Gastroesophageal sphincter (tissue), 4 donors: ENCODE measurements at regions not wholly inside any gene's neighbourhood (a gene's known extent, or its start where the extent isn't known, plus 50 kb on each side); places are given as distances from the start of the nearest gene placed in this dataset.

ENCODE experiments used
- ATAC-seq: fragments of 150-250 bp; one replicate; pipeline ENCODE4 v1.9.1; 2016; ENCODE audit warnings: mild to moderate bottlenecking, moderate library complexity
- H3K27ac ChIP-seq, 4 donors: fragments of 200-600 bp; sonication (generic) in 3 of 4; 1 replicate in 3 of 4; 2 replicates in 1 of 4; pipeline ENCODE4 v1.5.1; 2016 to 2019
- H3K27me3 ChIP-seq: fragments of 200-600 bp; sonication (generic); one replicate; pipeline ENCODE4 v1.5.1; 2019
- H3K36me3 ChIP-seq, 2 donors: fragments of 200-600 bp; sonication (generic); one replicate each; pipeline ENCODE4 v1.5.1; 2019; ENCODE audit warnings: control low read depth in 1 of 2
- H3K4me1 ChIP-seq, 3 donors: fragments of 200-600 bp; sonication (generic); 1 replicate in 2 of 3; 2 replicates in 1 of 3; pipeline ENCODE4 v1.5.1; 2016 to 2019; ENCODE audit warnings: control low read depth in 2 of 3
- H3K4me3 ChIP-seq, 2 donors: fragments of 200-600 bp; sonication (generic); one replicate each; pipeline ENCODE4 v1.5.1; 2019; ENCODE audit warnings: mild to moderate bottlenecking in 1 of 2, moderate library complexity in 1 of 2
- H3K9me3 ChIP-seq, 3 donors: fragments of 200-600 bp; sonication (generic); one replicate each; pipeline ENCODE4 v1.5.1; 2017 to 2019; ENCODE audit warnings: control low read depth in 2 of 3
- EP300 ChIP-seq: sonication (generic); formaldehyde crosslinking; IDR thresholded peaks from one replicate; pipeline ENCODE4 v1.6.1; 2017; ENCODE audit warnings: antibody characterized with exemption, mild to moderate bottlenecking
- POLR2A ChIP-seq, 2 donors: fragments of 450-650 bp; IDR thresholded peaks; one replicate each; pipeline ENCODE4 v1.6.1; 2017; ENCODE audit warnings: antibody characterized with exemption in 2 of 2, mild to moderate bottlenecking in 2 of 2, moderate library complexity in 1 of 2
- POLR2AphosphoS5 ChIP-seq: sonication (generic); formaldehyde crosslinking; IDR thresholded peaks from one replicate; pipeline ENCODE4 v1.6.1; 2017; ENCODE audit warnings: antibody characterized with exemption
- WGBS, 2 donors: methylation state at CpG; one replicate each; pipeline ENCODE4 v1.1.5; 2018; ENCODE audit warnings: low coverage in 1 of 2; 5-methylcytosine and 5-hydroxymethylcytosine counted together
- TF ChIP-seq, protein P1 (sequence below), 4 experiments: fragments of 200-600 bp in 2 of 4; fragments of 450-650 bp in 2 of 4; sonication (generic) in 1 of 4; IDR thresholded peaks; one replicate each; pipeline ENCODE4 v1.5.1; 2017 to 2019; ENCODE audit warnings: antibody characterized with exemption in 4 of 4, mild to moderate bottlenecking in 2 of 4, moderate library complexity in 2 of 4

DNA sequence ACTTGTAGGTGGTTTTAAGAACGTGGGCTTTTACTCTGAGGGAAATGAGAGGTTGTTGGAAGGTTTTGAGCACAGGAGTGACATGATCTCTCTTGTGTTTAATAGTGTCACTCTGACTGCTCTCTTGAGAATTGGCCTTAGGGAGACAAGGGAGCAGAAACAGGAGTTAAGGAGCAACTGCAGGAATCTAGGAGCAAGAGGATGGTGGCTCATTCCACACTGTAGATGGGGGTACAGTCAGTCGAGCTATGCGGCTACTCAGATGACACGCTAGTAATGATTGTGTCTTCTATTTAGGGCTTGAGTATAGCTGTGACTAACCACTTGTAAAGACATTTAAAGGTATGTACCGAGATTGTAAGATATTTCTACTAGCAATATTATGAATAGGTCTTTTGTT is 87.4 kb downstream of the RPRM start:
- Histone ChIP-seq H3K27me3 (no peaks in the 10 kb centered on the region), H3K9me3 (no peaks in the 10 kb centered on the region), H3K4me1 (no peaks in the 10 kb centered on the region), H3K36me3 (no peaks in the 10 kb centered on the region), H3K27ac (no peak overlapping the region), H3K4me3 (no peak overlapping the region)
- WGBS, 2 donors, result 68 to 78% methylated on average over 5 of the region's 5 CpGs
- ATAC-seq, result no peak
- no peak for TF ChIP-seq EP300
- no peak for TF ChIP-seq POLR2A (IDR thresholded peaks at IDR 0.05)
- TF ChIP-seq, protein P1, sequence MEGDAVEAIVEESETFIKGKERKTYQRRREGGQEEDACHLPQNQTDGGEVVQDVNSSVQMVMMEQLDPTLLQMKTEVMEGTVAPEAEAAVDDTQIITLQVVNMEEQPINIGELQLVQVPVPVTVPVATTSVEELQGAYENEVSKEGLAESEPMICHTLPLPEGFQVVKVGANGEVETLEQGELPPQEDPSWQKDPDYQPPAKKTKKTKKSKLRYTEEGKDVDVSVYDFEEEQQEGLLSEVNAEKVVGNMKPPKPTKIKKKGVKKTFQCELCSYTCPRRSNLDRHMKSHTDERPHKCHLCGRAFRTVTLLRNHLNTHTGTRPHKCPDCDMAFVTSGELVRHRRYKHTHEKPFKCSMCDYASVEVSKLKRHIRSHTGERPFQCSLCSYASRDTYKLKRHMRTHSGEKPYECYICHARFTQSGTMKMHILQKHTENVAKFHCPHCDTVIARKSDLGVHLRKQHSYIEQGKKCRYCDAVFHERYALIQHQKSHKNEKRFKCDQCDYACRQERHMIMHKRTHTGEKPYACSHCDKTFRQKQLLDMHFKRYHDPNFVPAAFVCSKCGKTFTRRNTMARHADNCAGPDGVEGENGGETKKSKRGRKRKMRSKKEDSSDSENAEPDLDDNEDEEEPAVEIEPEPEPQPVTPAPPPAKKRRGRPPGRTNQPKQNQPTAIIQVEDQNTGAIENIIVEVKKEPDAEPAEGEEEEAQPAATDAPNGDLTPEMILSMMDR (IDR thresholded peaks at IDR 0.05), result no peak
- TF ChIP-seq POLR2AphosphoS5, result no peak

GRCh38 chr2:153388246-153388645 is 90.3 kb downstream of the RPRM start:
- H3K27ac ChIP-seq, result no peak overlapping the region

DNA sequence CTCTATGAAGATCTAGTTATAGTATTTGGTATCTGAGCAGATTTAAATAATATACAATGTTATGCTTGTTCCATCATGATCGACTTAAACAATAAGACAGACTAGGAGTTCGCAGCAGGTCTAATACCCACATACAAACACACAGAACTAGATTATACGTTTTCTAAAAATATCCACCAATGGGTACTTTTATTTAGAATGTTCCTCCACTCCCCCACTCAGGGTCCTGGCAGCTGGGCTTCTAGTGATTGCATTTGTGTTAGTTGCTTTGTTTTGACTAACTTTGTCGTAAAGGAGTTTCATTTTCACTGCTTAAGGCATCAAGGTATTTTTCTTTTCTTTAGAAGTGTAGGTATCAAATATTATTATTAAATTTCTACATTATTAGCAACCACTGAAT is 91.4 kb downstream of the RPRM start:
- H3K27me3 ChIP-seq, result no peaks in the 10 kb centered on the region
- no peak overlapping the region for H3K4me3 ChIP-seq
- peaks cover 0 to 9% (median 0%) of the 10 kb centered on the region in 3 donors for H3K9me3 ChIP-seq
- H3K4me1 ChIP-seq, result no peaks in the 10 kb centered on the region
- H3K36me3 ChIP-seq, result no peaks in the 10 kb centered on the region
- whole genome bisulfite sequencing, 2 donors, result 65 to 72% methylated on average over 4 of the region's 4 CpGs
- TF ChIP-seq, protein P1 (IDR thresholded peaks at IDR 0.05), result no peak
- TF ChIP-seq POLR2AphosphoS5 (no peak), POLR2A (IDR thresholded peaks at IDR 0.05) (no peak), EP300 (no peak)
- no peak overlapping the region for H3K27ac ChIP-seq
- no peak for ATAC-seq

More at GRCh38 chr2:153388246-153388645, 90.3 kb downstream of the RPRM start:
- H3K9me3 ChIP-seq, result peaks cover 0 to 9% (median 0%) of the 10 kb centered on the region in 3 donors
- H3K36me3 ChIP-seq, result no peaks in the 10 kb centered on the region
- ATAC-seq, result no peak
- no peaks in the 10 kb centered on the region for H3K27me3 ChIP-seq
- no peaks in the 10 kb centered on the region for H3K4me1 ChIP-seq
- TF ChIP-seq, protein P1 (IDR thresholded peaks at IDR 0.05), result no peak
- TF ChIP-seq POLR2A (IDR thresholded peaks at IDR 0.05), result no peak
- no peak for TF ChIP-seq POLR2AphosphoS5
- no peak for TF ChIP-seq EP300
- no peak overlapping the region for H3K4me3 ChIP-seq
- 7 to 20% methylated on average over 1 of the region's 1 CpG for WGBS, 2 donors

- Histone ChIP-seq H3K9me3 (peaks cover 0 to 9% (median 0%) of the 10 kb centered on the region in 3 donors), H3K36me3 (no peaks in the 10 kb centered on the region), H3K4me1 (no peaks in the 10 kb centered on the region), H3K27ac (no peak overlapping the region), H3K27me3 (no peaks in the 10 kb centered on the region), H3K4me3 (no peak overlapping the region)
- no peak for TF ChIP-seq POLR2AphosphoS5
- TF ChIP-seq EP300, result no peak
- no peak for TF ChIP-seq POLR2A (IDR thresholded peaks at IDR 0.05)
- TF ChIP-seq, protein P1 (IDR thresholded peaks at IDR 0.05), result no peak
- WGBS, 2 donors, result 66 to 100% methylated on average over 2 of the region's 2 CpGs
- no peak for ATAC-seq
Measured at GRCh38 chr2:153386481-153386897, 92.1 kb downstream of the RPRM start.

DNA sequence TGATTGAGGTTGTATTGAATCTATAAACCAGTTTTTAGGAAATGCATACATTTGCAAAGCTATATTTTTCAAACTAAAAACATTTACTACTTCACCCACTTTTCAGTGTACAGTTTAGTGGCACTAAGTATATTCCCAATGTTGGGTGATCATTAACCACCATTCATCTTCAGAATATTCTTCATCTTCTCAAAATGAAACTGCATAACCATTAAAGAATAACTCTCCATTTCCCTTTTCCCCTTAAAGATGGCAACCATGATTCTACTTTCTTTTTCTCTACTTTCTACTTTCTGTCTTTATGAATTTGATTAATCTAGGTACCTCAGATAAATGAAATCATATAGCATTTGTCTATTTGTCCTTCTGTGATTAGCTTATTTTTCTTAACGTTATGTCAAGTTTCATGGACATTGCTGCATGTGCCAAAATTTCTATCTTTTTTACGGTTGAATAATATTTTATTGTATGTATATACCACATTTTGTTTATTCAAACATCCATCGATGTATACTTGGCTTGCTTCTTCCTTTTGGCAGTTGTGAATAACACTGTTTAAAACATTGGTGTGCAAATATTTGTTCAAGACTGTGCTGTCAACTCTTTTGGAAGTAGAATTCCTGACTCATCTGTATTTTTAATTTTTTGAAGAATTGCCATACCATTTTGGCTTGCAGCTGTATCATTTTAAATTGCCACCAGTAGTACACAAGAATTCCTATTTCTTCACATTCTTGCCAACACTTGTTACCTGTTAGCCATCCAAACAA is 104.9 kb downstream of the RPRM start:
- H3K9me3 ChIP-seq, result no peaks in the 10 kb centered on the region
- H3K4me1 ChIP-seq, result no peaks in the 10 kb centered on the region
- H3K36me3 ChIP-seq, result no peaks in the 10 kb centered on the region
- 48 to 86% methylated on average over 3 of the region's 3 CpGs for WGBS, 2 donors
- H3K4me3 ChIP-seq, result no peak overlapping the region
- TF ChIP-seq EP300 (no peak), POLR2AphosphoS5 (no peak), POLR2A (IDR thresholded peaks at IDR 0.05) (no peak)
- TF ChIP-seq, protein P1 (IDR thresholded peaks at IDR 0.05), result no peak
- no peak for ATAC-seq
- no peak overlapping the region for H3K27ac ChIP-seq
- H3K27me3 ChIP-seq, result no peaks in the 10 kb centered on the region
